SK-N-SH (cell line): ENCODE measurements at regions not wholly inside any gene's neighbourhood (a gene's known extent, or its start where the extent isn't known, plus 50 kb on each side); places are given as distances from the start of the nearest gene placed in this dataset.

ENCODE experiments used
- CTCF ChIA-PET: fragments of 300-600, 350-600 bp; formaldehyde crosslinking; extraction: SDS; loops from one replicate; lab custom pipeline; 2021; lab: Yijun Ruan, JAX
- POLR2A ChIA-PET: fragments of 350-600 bp; sonication (Branson Sonifier 250); formaldehyde crosslinking; extraction: SDS; loops from one replicate; lab custom pipeline; 2020; ENCODE audit warnings: antibody characterized with exemption, inconsistent platforms; lab: Yijun Ruan, JAX
- DNase-seq: peaks from one replicate; pipeline ENCODE4 v3.0.0; 2012
- H2AFZ ChIP-seq: fragments of 200-600 bp; sonication (generic); 2 replicates; pipeline ENCODE4 v1.8.1; 2016; ENCODE audit warnings: antibody characterized with exemption, mild to moderate bottlenecking, low read depth
- H3F3A ChIP-seq: fragments of 200-600 bp; sonication (generic); replicated peaks from 2 replicates; pipeline ENCODE3; 2016; ENCODE audit warnings: antibody characterized with exemption, mild to moderate bottlenecking; ENCODE audit not compliant: insufficient read depth
- H3K27ac ChIP-seq, 2 experiments: fragments of 200-500 bp in 1 of 2; fragments of 200-600 bp in 1 of 2; sonication (Bioruptor generic) in 1 of 2; sonication (generic), shearing (Covaris generic) in 1 of 2; 2 replicates each; pipeline versions ENCODE4 v1.5.1 to v1.6.1; 2014 to 2016; ENCODE audit warnings: low read depth in 2 of 2, inconsistent platforms in 1 of 2, low read length in 1 of 2, mild to moderate bottlenecking in 1 of 2, mixed read lengths in 1 of 2
- H3K27me3 ChIP-seq: fragments of 200-600 bp; sonication (generic), shearing (Covaris generic); 2 replicates; pipeline ENCODE4 v1.6.1; 2016; ENCODE audit warnings: mixed run types; ENCODE audit not compliant: insufficient read depth
- H3K36me3 ChIP-seq, 2 experiments: fragments of 200-500 bp in 1 of 2; fragments of 200-600 bp in 1 of 2; sonication (Bioruptor generic) in 1 of 2; sonication (generic) in 1 of 2; replicated peaks in 1 of 2; 2 replicates each; pipeline versions ENCODE3 to v1.5.1; 2014 to 2016; ENCODE audit warnings: low read length in 1 of 2, mild to moderate bottlenecking in 1 of 2; ENCODE audit not compliant: insufficient read depth in 2 of 2, control insufficient read depth in 1 of 2
- H3K4me1 ChIP-seq, 2 experiments: fragments of 200-500 bp in 1 of 2; fragments of 200-600 bp in 1 of 2; sonication (Bioruptor generic) in 1 of 2; sonication (generic), shearing (Covaris generic) in 1 of 2; 2 replicates each; pipeline versions ENCODE4 v1.5.1 to v1.6.1; 2014 to 2016; ENCODE audit warnings: low read depth in 1 of 2, low read length in 1 of 2, mixed run types in 1 of 2; ENCODE audit not compliant: insufficient read depth in 2 of 2, control insufficient read depth in 1 of 2
- H3K4me2 ChIP-seq: fragments of 200-600 bp; sonication (generic), shearing (Covaris generic); 2 replicates; pipeline ENCODE4 v1.6.1; 2017; ENCODE audit warnings: mixed run types
- H3K4me3 ChIP-seq, 2 experiments: fragments of 200-500 bp in 1 of 2; fragments of 200-600 bp in 1 of 2; sonication (Bioruptor generic) in 1 of 2; sonication (generic), shearing (Covaris generic) in 1 of 2; 2 replicates each; pipeline versions ENCODE4 v1.5.1 to v1.8.1; 2014 to 2016; ENCODE audit warnings: low read depth in 2 of 2, inconsistent platforms in 1 of 2, low read length in 1 of 2, mild to moderate bottlenecking in 1 of 2, mixed read lengths in 1 of 2, moderate library complexity in 1 of 2
- H3K79me2 ChIP-seq: fragments of 200-600 bp; sonication (generic); 2 replicates; pipeline ENCODE4 v1.8.1; 2017; ENCODE audit warnings: mild to moderate bottlenecking; ENCODE audit not compliant: insufficient read depth
- H3K9ac ChIP-seq: fragments of 200-600 bp; sonication (generic); 2 replicates; pipeline ENCODE4 v1.6.1; 2017; ENCODE audit warnings: mixed run types
- H3K9me2 ChIP-seq: fragments of 200-600 bp; sonication (generic); 2 replicates; pipeline ENCODE4 v1.6.1; 2017; ENCODE audit warnings: mixed run types
- H3K9me3 ChIP-seq: fragments of 200-600 bp; sonication (generic); 2 replicates; pipeline ENCODE4 v1.6.1; 2017; ENCODE audit warnings: mixed run types, mild to moderate bottlenecking, moderate library complexity
- H4K20me1 ChIP-seq: fragments of 200-600 bp; sonication (generic); 2 replicates; pipeline ENCODE4 v1.6.1; 2017; ENCODE audit warnings: mild to moderate bottlenecking, mixed run types; ENCODE audit not compliant: insufficient read depth
- CHD2 ChIP-seq: fragments of 150-350 bp; IDR thresholded peaks from 2 replicates; pipeline ENCODE4 v1.6.1; 2018; ENCODE audit warnings: low read length; ENCODE audit not compliant: partially characterized antibody
- CTCF ChIP-seq: fragments of 200-600 bp; sonication (generic); IDR thresholded peaks from 2 replicates; pipeline ENCODE4 v1.6.1; 2017; ENCODE audit warnings: antibody characterized with exemption, mild to moderate bottlenecking, moderate library complexity
- ELF1 ChIP-seq: IDR thresholded peaks from 2 replicates; pipeline ENCODE4 v1.4.0; 2012
- EZH2phosphoT487 ChIP-seq: fragments of 200-600 bp; sonication (generic); IDR thresholded peaks from 2 replicates; pipeline ENCODE4 v1.6.1; 2017; ENCODE audit warnings: low read depth, mixed run types, mild to moderate bottlenecking, antibody characterized with exemption, moderate library complexity, borderline replicate concordance
- FOSL2 ChIP-seq: IDR thresholded peaks from 2 replicates; pipeline ENCODE4 v1.4.0; 2012; ENCODE audit warnings: low read depth, mild to moderate bottlenecking, moderate library complexity, borderline replicate concordance
- FOXM1 ChIP-seq: IDR thresholded peaks from 2 replicates; pipeline ENCODE4 v1.4.0; 2012; ENCODE audit warnings: low read depth, mild to moderate bottlenecking
- GABPA ChIP-seq: IDR thresholded peaks from 2 replicates; pipeline ENCODE4 v1.4.0; 2012; ENCODE audit warnings: low read depth, mild to moderate bottlenecking
- GATA2 ChIP-seq: sonication (generic); formaldehyde crosslinking; IDR thresholded peaks from 2 replicates; pipeline ENCODE4 v1.5.0; 2020; ENCODE audit warnings: mild to moderate bottlenecking, missing genetic modification reagents
- JUND ChIP-seq: IDR thresholded peaks from 2 replicates; pipeline ENCODE4 v1.4.0; 2012
- MEF2A ChIP-seq: IDR thresholded peaks from 2 replicates; pipeline ENCODE4 v1.4.0; 2012; ENCODE audit warnings: low read depth, borderline replicate concordance
- MXI1 ChIP-seq: IDR thresholded peaks from 2 replicates; pipeline ENCODE4 v1.6.1; 2012; ENCODE audit warnings: mild to moderate bottlenecking, low read depth, low read length, improper control_type of control experiment
- POLR2AphosphoS5 ChIP-seq: IDR thresholded peaks from 2 replicates; pipeline ENCODE4 v1.6.1; 2012; ENCODE audit warnings: low read depth, low read length
- REST ChIP-seq: IDR thresholded peaks from 2 replicates; pipeline ENCODE4 v1.6.1; 2012; ENCODE audit warnings: mild to moderate bottlenecking, low read depth, low read length, moderate library complexity
- RFX5 ChIP-seq: IDR thresholded peaks from 2 replicates; pipeline ENCODE4 v1.6.1; 2012; ENCODE audit warnings: mild to moderate bottlenecking, improper control_type of control experiment, low read length
- SIN3A ChIP-seq: IDR thresholded peaks from 2 replicates; pipeline ENCODE4 v1.6.1; 2012; ENCODE audit warnings: low read depth, mild to moderate bottlenecking, low read length, moderate library complexity, borderline replicate concordance
- TCF12 ChIP-seq: IDR thresholded peaks from 2 replicates; pipeline ENCODE4 v1.4.0; 2012
- USF1 ChIP-seq: IDR thresholded peaks from 2 replicates; pipeline ENCODE4 v1.4.0; 2012; ENCODE audit warnings: low read depth, borderline replicate concordance
- YY1 ChIP-seq: IDR thresholded peaks from 2 replicates; pipeline ENCODE4 v1.4.0; 2012; ENCODE audit warnings: low read depth, mild to moderate bottlenecking
- ZBTB33 ChIP-seq: IDR thresholded peaks from 2 replicates; pipeline ENCODE4 v1.4.0; 2012; ENCODE audit warnings: low read depth, borderline replicate concordance
- WGBS: methylation state at CpG from one replicate; pipeline ENCODE4 v1.1.6; 2017; ENCODE audit warnings: low lambda C conversion rate; 5-methylcytosine and 5-hydroxymethylcytosine counted together

- ChIA-PET CTCF (interaction anchor here (0.9 to 1.9 kb wide), 2 partner anchors 67 to 1347 kb away, joined by 3 to 6 read pairs; no protein-coding TSS in a partner anchor), POLR2A (no interaction called here)
- H3K9me2 ChIP-seq, result no peaks in the 10 kb centered on the region
- H4K20me1 ChIP-seq, result no peaks in the 10 kb centered on the region
- no peaks in the 10 kb centered on the region for H3K79me2 ChIP-seq
- H3K4me2 ChIP-seq, result no peak overlapping the region
- no peak overlapping the region for H3K27ac ChIP-seq
- DNase-seq, result no peak
- no peaks in the 10 kb centered on the region for H3K36me3 ChIP-seq
- no peaks in the 10 kb centered on the region for H3K9me3 ChIP-seq
- H3K4me1 ChIP-seq, result peaks cover 0 to 2% of the 10 kb centered on the region in 2 experiments; a peak in 1 of 4 replicates
- H3K4me3 ChIP-seq, result no peak overlapping the region
- no peak for TF ChIP-seq MXI1
- no peak for TF ChIP-seq CHD2
- TF ChIP-seq YY1, result no peak
- TF ChIP-seq ELF1, result no peak
- TF ChIP-seq SIN3A, result no peak
- no peak for TF ChIP-seq EZH2phosphoT487
- TF ChIP-seq POLR2AphosphoS5, result no peak
- H3F3A ChIP-seq, result no peaks in the 10 kb centered on the region
- WGBS, result 86% methylated on average over 7 of the region's 7 CpGs
- H2AFZ ChIP-seq, result no peak overlapping the region
- no peaks in the 10 kb centered on the region for H3K27me3 ChIP-seq
- H3K9ac ChIP-seq, result no peak overlapping the region
Observed at GRCh38 chr2:204328373-204328772, 216.9 kb upstream of the PARD3B start.

GRCh38 chr2:204329016-204329415 lies 216.3 kb upstream of the PARD3B start:
- Histone ChIP-seq H3K36me3 (no peaks in the 10 kb centered on the region), H3K4me1 (peaks cover 0 to 2% of the 10 kb centered on the region in 2 experiments; a peak in 1 of 4 replicates), H3K27me3 (no peaks in the 10 kb centered on the region), H3K4me3 (no peak overlapping the region), H2AFZ (no peak overlapping the region), H4K20me1 (no peaks in the 10 kb centered on the region), H3K9ac (no peak overlapping the region), H3K79me2 (no peaks in the 10 kb centered on the region), H3F3A (no peaks in the 10 kb centered on the region), H3K4me2 (no peak overlapping the region), H3K9me3 (no peaks in the 10 kb centered on the region), H3K27ac (no peak overlapping the region), H3K9me2 (no peaks in the 10 kb centered on the region)
- 92% methylated on average over 6 of the region's 6 CpGs for WGBS
- POLR2A ChIA-PET, result no interaction called here
- CTCF ChIA-PET, result interaction anchor here (0.9 kb wide), 1 partner anchor 68 kb away, joined by 3 read pairs; no protein-coding TSS in a partner anchor
- TF ChIP-seq CTCF (no peak), YY1 (no peak), GATA2 (CRISPR knock-in tag) (no peak), TCF12 (no peak), FOSL2 (no peak), MEF2A (no peak), ZBTB33 (no peak), FOXM1 (no peak), USF1 (no peak), EZH2phosphoT487 (no peak), REST (no peak), JUND (no peak), RFX5 (no peak), GABPA (no peak)
- no peak for DNase-seq
